ENCODE measurements at regions not wholly inside any gene's neighbourhood (a gene's known extent, or its start where the extent isn't known, plus 50 kb on each side); places are given as distances from the start of the nearest gene placed in this dataset.

DNA sequence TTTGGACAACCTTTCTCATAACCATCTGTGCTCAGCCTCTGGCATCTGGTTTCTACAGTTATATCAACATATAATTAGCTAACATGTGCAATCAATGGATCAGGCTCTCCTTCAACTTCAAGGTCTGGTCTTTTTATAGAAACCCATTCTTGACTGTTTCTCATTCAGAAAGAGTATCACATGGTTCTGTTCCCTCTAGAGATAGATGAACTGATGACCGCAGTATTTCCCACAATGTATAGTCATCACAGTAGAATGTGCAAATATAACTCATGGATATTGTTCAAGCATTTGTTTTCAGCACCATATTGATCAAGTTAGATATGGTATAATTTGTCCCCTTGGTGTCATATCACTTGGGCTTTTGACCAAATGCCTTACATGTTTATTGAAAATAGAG, 656.2 kb downstream of the FRK start:
- TF ChIP-seq POLR2A (IDR thresholded peaks at IDR 0.05; ENCODE audit: low read length) = no peak
- TF ChIP-seq GATA1 (IDR thresholded peaks at IDR 0.05; ENCODE audit: low read depth, low read length) = no peak
